Neutrophil (primary cell): ENCODE measurements at regions not wholly inside any gene's neighbourhood (a gene's known extent, or its start where the extent isn't known, plus 50 kb on each side); places are given as distances from the start of the nearest gene placed in this dataset.

Source experiments
- H3K27ac ChIP-seq: fragments of 200-600 bp; sonication (generic); 2 replicates; pipeline ENCODE4 v1.5.1; 2016; ENCODE audit warnings: mild to moderate bottlenecking, moderate library complexity
- H3K27me3 ChIP-seq: fragments of 200-600 bp; sonication (generic); 2 replicates; pipeline ENCODE4 v1.6.0; 2016; ENCODE audit warnings: mild to moderate bottlenecking
- H3K36me3 ChIP-seq: fragments of 200-600 bp; sonication (generic); 2 replicates; pipeline ENCODE4 v1.5.1; 2017
- H3K4me1 ChIP-seq, 2 experiments: fragments of 200-600 bp in 1 of 2; sonication (generic) in 1 of 2; 1 replicate in 1 of 2; 2 replicates in 1 of 2; pipeline versions ENCODE4 v1.5.1 to v1.6.1; 2013 to 2016; ENCODE audit warnings: low read depth in 1 of 2, low read length in 1 of 2, mild to moderate bottlenecking in 1 of 2, moderate library complexity in 1 of 2; ENCODE audit not compliant: control insufficient read depth in 1 of 2, insufficient read depth in 1 of 2
- H3K4me3 ChIP-seq, 2 experiments: fragments of 200-600 bp in 1 of 2; sonication (generic) in 1 of 2; 1 replicate in 1 of 2; 2 replicates in 1 of 2; pipeline ENCODE4 v1.5.1; 2013 to 2016; ENCODE audit warnings: low read depth in 1 of 2, low read length in 1 of 2, mild to moderate bottlenecking in 1 of 2, moderate library complexity in 1 of 2
- H3K9me3 ChIP-seq: fragments of 200-600 bp; sonication (generic); 2 replicates; pipeline ENCODE4 v1.5.1; 2016
- TF ChIP-seq, protein P1 (sequence below): fragments of 200-600 bp; sonication (generic); IDR thresholded peaks from 2 replicates; pipeline ENCODE4 v1.5.1; 2016; ENCODE audit warnings: antibody characterized with exemption

DNA sequence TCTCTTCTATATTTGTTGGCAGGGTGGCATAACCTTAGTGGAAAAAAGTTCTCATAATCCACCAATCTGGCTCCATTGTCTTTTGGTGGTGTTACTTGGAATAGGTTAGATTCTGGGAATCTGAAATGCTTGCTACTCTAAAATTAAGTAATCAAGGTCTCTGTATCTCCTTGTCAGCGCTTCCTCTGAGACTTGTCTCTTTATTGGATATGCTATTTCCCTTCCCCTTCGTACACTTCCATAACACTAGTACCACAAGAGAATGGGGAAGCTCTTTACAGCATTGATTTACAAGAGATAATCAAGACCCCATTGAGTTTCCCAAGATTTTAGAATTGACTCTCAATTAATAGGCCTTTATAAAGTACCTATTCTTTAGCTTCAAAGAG is 280.2 kb downstream of the ADGB start:
- TF ChIP-seq, protein P1, sequence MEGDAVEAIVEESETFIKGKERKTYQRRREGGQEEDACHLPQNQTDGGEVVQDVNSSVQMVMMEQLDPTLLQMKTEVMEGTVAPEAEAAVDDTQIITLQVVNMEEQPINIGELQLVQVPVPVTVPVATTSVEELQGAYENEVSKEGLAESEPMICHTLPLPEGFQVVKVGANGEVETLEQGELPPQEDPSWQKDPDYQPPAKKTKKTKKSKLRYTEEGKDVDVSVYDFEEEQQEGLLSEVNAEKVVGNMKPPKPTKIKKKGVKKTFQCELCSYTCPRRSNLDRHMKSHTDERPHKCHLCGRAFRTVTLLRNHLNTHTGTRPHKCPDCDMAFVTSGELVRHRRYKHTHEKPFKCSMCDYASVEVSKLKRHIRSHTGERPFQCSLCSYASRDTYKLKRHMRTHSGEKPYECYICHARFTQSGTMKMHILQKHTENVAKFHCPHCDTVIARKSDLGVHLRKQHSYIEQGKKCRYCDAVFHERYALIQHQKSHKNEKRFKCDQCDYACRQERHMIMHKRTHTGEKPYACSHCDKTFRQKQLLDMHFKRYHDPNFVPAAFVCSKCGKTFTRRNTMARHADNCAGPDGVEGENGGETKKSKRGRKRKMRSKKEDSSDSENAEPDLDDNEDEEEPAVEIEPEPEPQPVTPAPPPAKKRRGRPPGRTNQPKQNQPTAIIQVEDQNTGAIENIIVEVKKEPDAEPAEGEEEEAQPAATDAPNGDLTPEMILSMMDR = no peak
- Histone ChIP-seq H3K4me1 (peaks cover 44 to 48% of the 10 kb centered on the region in 2 experiments), H3K27ac (peak overlapping the region; percentile 84), H3K9me3 (no peaks in the 10 kb centered on the region), H3K4me3 (no peak overlapping the region), H3K27me3 (no peaks in the 10 kb centered on the region), H3K36me3 (no peaks in the 10 kb centered on the region)

DNA sequence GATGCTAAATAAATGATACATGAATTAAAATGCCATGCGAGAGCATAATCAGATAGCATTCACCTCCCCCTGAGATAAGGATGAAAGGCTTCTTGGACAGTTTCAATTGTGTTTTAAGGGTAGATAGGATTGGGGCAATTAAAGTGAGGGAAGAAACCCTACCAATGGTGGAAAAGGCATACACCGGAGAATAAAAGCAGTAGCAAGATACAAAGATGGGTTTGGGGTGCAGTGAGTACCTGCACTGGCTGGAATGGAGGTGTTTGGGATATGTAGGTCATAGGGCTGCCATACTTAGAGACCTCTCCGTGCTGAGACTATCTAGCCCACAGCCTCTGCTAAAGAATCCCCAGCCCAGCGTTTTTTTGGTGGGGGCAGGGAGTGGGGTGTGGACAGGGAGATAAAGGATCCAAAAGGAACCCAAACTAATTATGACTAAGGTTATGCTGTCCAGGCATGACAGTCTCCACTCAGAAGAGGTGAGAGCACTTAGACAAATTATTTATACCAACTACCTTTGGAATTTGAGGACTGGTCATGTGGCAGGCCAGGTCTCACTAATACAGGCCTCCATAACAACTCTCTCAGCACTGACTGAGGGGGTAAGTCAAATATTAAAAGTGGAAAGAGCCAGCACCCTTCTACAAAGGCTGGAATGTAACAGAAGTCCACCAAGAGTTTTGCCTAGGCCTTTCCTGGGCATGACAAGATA is 280.8 kb downstream of the ADGB start:
- TF ChIP-seq, protein P1 = no peak
- no peaks in the 10 kb centered on the region for H3K27me3 ChIP-seq
- H3K36me3 ChIP-seq = no peaks in the 10 kb centered on the region
- peak overlapping the region; percentile 84 for H3K27ac ChIP-seq
- H3K4me3 ChIP-seq = no peak overlapping the region
- H3K4me1 ChIP-seq = peaks cover 44 to 48% of the 10 kb centered on the region in 2 experiments
- no peaks in the 10 kb centered on the region for H3K9me3 ChIP-seq

DNA sequence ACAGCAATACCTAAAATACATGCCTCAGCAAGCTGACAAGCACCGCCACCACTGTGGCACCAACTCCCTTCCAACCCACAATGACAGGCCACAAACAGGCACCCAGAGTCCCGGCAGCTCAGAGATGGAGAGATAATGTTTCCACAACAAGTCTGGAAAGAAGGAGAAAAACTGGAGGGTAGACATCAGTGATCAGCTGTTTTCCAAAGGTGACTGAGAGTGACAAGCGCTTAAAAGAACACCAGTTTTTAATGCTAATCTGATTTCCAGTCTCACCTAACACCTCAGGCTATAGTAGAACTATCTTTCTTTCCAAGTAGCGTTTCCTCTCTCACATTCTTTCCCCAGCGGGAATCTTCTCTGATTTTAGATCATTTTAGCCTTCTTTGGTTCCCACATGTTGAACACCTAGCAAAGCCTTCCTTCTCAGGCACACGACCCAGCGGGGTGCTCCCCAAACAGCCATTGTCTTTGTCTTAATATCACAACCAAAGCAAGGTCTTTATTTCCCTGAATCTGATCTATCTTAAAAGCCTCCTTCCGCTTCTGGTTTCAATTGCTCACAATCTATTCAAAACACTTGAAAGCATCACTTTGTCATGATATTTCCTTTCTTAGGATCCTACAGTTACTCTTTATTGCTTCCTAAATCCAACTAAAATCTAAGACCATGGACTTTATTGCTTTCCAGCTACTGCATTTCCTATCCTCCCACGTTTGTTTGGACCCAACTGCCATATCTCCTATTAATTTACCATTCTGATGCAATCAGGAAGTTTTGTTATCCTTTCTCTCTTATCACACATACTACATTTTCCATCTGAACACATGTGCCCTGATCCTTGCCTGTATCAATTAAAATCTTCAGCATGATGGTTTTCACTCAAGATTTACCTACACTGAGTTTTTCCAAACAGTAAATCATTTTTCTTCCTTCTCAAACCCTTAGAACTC is 282.7 kb downstream of the ADGB start:
- Histone ChIP-seq H3K27ac (no peak overlapping the region), H3K4me1 (peaks cover 33 to 34% of the 10 kb centered on the region in 2 experiments), H3K4me3 (no peak overlapping the region), H3K27me3 (no peaks in the 10 kb centered on the region), H3K36me3 (no peaks in the 10 kb centered on the region), H3K9me3 (no peaks in the 10 kb centered on the region)
- TF ChIP-seq, protein P1 = no peak

DNA sequence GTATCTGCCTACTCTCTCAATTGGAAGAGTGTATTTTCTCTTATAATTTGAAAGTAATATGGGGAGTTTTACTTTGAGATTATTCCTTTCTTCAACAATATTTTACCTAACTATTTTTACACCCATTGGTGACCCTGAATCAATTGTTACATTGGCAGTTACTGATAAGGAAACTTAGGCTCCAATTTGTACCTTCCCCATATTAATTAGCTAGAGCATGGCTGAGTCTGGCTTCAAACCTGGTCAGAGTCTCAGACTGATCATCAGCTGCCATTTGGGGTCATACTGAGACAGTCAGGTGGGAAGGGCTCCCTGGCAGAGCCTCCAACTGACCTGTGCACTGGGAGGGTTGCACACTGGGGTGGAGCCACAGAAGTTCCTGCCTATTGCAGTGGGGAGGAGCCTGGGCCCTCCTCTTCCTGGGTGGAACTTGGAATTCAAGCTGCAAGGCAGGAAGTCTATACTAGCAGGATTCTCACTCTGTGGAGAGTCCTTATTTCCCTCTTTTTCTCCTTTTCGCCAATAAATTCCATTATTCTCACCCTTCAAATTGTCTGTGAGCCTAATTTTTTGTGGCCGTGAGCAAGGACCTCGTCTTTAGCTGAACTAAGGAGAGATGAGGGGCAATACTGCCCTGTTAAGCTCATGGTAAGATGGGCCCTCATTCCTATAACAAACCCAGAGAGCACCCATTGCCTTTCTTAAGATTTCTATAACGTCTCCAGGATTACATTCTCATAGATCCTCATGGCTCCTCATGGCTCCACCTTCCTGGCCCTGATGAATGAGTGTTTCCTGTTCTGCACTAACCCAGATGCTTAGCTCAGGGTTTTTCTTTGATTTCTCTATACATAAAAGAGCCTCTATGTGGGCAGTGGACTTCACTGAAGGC is 285.1 kb downstream of the ADGB start:
- Histone ChIP-seq H3K27me3 (no peaks in the 10 kb centered on the region), H3K36me3 (no peaks in the 10 kb centered on the region), H3K9me3 (no peaks in the 10 kb centered on the region), H3K4me3 (no peak overlapping the region), H3K4me1 (peaks cover 11 to 19% of the 10 kb centered on the region in 2 experiments), H3K27ac (no peak overlapping the region)
- TF ChIP-seq, protein P1 = no peak

DNA sequence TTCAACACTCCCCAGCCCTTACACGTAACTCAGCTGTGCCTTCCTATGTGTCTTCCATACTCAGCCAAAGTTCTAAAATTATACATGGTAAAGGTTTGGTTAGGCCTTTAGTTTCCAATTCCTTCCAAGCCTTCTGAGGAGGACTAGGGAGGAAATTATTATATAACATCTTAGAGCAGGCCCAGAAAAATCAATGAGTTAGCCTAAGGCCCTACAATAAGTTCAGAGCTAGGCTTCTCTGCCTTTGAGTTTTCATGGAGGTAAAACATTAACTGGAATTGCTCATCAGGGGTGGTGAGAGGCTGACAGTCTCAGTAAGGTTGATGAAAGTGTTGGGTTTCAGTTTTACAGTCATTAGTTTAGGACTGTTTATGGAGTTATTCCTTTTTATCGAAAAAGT is 286.0 kb downstream of the ADGB start:
- peaks cover 3 to 10% of the 10 kb centered on the region in 2 experiments for H3K4me1 ChIP-seq
- no peak overlapping the region for H3K4me3 ChIP-seq
- H3K27ac ChIP-seq = no peak overlapping the region
- H3K36me3 ChIP-seq = no peaks in the 10 kb centered on the region
- no peaks in the 10 kb centered on the region for H3K9me3 ChIP-seq
- H3K27me3 ChIP-seq = no peaks in the 10 kb centered on the region
- TF ChIP-seq, protein P1 = no peak
